ENCODE measurements at regions not wholly inside any gene's neighbourhood (a gene's known extent, or its start where the extent isn't known, plus 50 kb on each side); places are given as distances from the start of the nearest gene placed in this dataset.

- Histone ChIP-seq H3K9ac (ENCODE audit: low read length) (no peak overlapping the region), H3K27ac (ENCODE audit: low read depth, low read length) (no peak overlapping the region), H3K9me3 (ENCODE audit: control insufficient read depth, insufficient read depth, low read depth, low read length) (peaks cover 5% of the 10 kb centered on the region; the same call in 1 of the 2 replicates), H3K4me3 (ENCODE audit: low read depth, low read length) (no peak overlapping the region), H3K27me3 (ENCODE audit: control insufficient read depth, insufficient read depth, low read length) (no peaks in the 10 kb centered on the region), H3K4me1 (ENCODE audit: control insufficient read depth, insufficient read depth, low read length) (peaks cover 13% of the 10 kb centered on the region; the same call in 1 of the 2 replicates), H3K36me3 (ENCODE audit: control insufficient read depth, insufficient read depth, low read length) (no peaks in the 10 kb centered on the region)
Measured at GRCh38 chr6:33863723-33864440, 60.1 kb upstream of the MLN start.

- Histone ChIP-seq H3K9me3 (ENCODE audit: control insufficient read depth, insufficient read depth, low read depth, low read length) (peaks cover 5% of the 10 kb centered on the region; the same call in 1 of the 2 replicates), H3K27me3 (ENCODE audit: control insufficient read depth, insufficient read depth, low read length) (no peaks in the 10 kb centered on the region), H3K4me3 (ENCODE audit: low read depth, low read length) (no peak overlapping the region), H3K4me1 (ENCODE audit: control insufficient read depth, insufficient read depth, low read length) (peaks cover 16% of the 10 kb centered on the region; the same call in 1 of the 2 replicates), H3K36me3 (ENCODE audit: control insufficient read depth, insufficient read depth, low read length) (no peaks in the 10 kb centered on the region), H3K9ac (ENCODE audit: low read length) (no peak overlapping the region), H3K27ac (ENCODE audit: low read depth, low read length) (no peak overlapping the region)
Measured at GRCh38 chr6:33863084-33863483, 59.3 kb upstream of the MLN start.

GRCh38 chr6:33862536-33862935, 58.7 kb upstream of the MLN start:
- Histone ChIP-seq H3K27me3 (ENCODE audit: control insufficient read depth, insufficient read depth, low read length) (no peaks in the 10 kb centered on the region), H3K9me3 (ENCODE audit: control insufficient read depth, insufficient read depth, low read depth, low read length) (peaks cover 5% of the 10 kb centered on the region; the same call in 1 of the 2 replicates), H3K9ac (ENCODE audit: low read length) (no peak overlapping the region), H3K36me3 (ENCODE audit: control insufficient read depth, insufficient read depth, low read length) (no peaks in the 10 kb centered on the region), H3K4me1 (ENCODE audit: control insufficient read depth, insufficient read depth, low read length) (peaks cover 16% of the 10 kb centered on the region; the same call in 1 of the 2 replicates), H3K27ac (ENCODE audit: low read depth, low read length) (no peak overlapping the region), H3K4me3 (ENCODE audit: low read depth, low read length) (no peak overlapping the region)

GRCh38 chr6:33861722-33862121, 57.9 kb upstream of the MLN start:
- Histone ChIP-seq H3K9ac (ENCODE audit: low read length) (no peak overlapping the region), H3K4me1 (ENCODE audit: control insufficient read depth, insufficient read depth, low read length) (peaks cover 16% of the 10 kb centered on the region; the same call in 1 of the 2 replicates), H3K27me3 (ENCODE audit: control insufficient read depth, insufficient read depth, low read length) (no peaks in the 10 kb centered on the region), H3K36me3 (ENCODE audit: control insufficient read depth, insufficient read depth, low read length) (no peaks in the 10 kb centered on the region), H3K4me3 (ENCODE audit: low read depth, low read length) (no peak overlapping the region), H3K27ac (ENCODE audit: low read depth, low read length) (no peak overlapping the region), H3K9me3 (ENCODE audit: control insufficient read depth, insufficient read depth, low read depth, low read length) (peaks cover 5% of the 10 kb centered on the region; the same call in 1 of the 2 replicates)

GRCh38 chr6:33860706-33861474, 57.1 kb upstream of the MLN start:
- Histone ChIP-seq H3K27me3 (ENCODE audit: control insufficient read depth, insufficient read depth, low read length) (no peaks in the 10 kb centered on the region; the same call in 1 of the 2 replicates), H3K9me3 (ENCODE audit: control insufficient read depth, insufficient read depth, low read depth, low read length) (peaks cover 3% of the 10 kb centered on the region; the same call in 1 of the 2 replicates), H3K36me3 (ENCODE audit: control insufficient read depth, insufficient read depth, low read length) (no peaks in the 10 kb centered on the region), H3K4me1 (ENCODE audit: control insufficient read depth, insufficient read depth, low read length) (peaks cover 16% of the 10 kb centered on the region; the same call in 1 of the 2 replicates), H3K4me3 (ENCODE audit: low read depth, low read length) (no peak overlapping the region), H3K27ac (ENCODE audit: low read depth, low read length) (no peak overlapping the region), H3K9ac (ENCODE audit: low read length) (no peak overlapping the region)

- H3K4me1 ChIP-seq (ENCODE audit: control insufficient read depth, insufficient read depth, low read length), result peaks cover 16% of the 10 kb centered on the region; the same call in 1 of the 2 replicates
- H3K9ac ChIP-seq (ENCODE audit: low read length), result no peak overlapping the region
- H3K4me3 ChIP-seq (ENCODE audit: low read depth, low read length), result no peak overlapping the region
- H3K27ac ChIP-seq (ENCODE audit: low read depth, low read length), result no peak overlapping the region
- H3K36me3 ChIP-seq (ENCODE audit: control insufficient read depth, insufficient read depth, low read length), result no peaks in the 10 kb centered on the region
- no peaks in the 10 kb centered on the region; the same call in 1 of the 2 replicates for H3K27me3 ChIP-seq (ENCODE audit: control insufficient read depth, insufficient read depth, low read length)
- no peaks in the 10 kb centered on the region for H3K9me3 ChIP-seq (ENCODE audit: control insufficient read depth, insufficient read depth, low read depth, low read length)
Measured at GRCh38 chr6:33860006-33860405, 56.2 kb upstream of the MLN start.

- Histone ChIP-seq H3K9me3 (ENCODE audit: control insufficient read depth, insufficient read depth, low read depth, low read length) (no peaks in the 10 kb centered on the region), H3K36me3 (ENCODE audit: control insufficient read depth, insufficient read depth, low read length) (no peaks in the 10 kb centered on the region), H3K9ac (ENCODE audit: low read length) (no peak overlapping the region), H3K4me3 (ENCODE audit: low read depth, low read length) (no peak overlapping the region), H3K27me3 (ENCODE audit: control insufficient read depth, insufficient read depth, low read length) (no peaks in the 10 kb centered on the region; the same call in 1 of the 2 replicates), H3K27ac (ENCODE audit: low read depth, low read length) (no peak overlapping the region), H3K4me1 (ENCODE audit: control insufficient read depth, insufficient read depth, low read length) (peaks cover 19% of the 10 kb centered on the region; the same call in 1 of the 2 replicates)
Measured at GRCh38 chr6:33858804-33859505, 55.2 kb upstream of the MLN start.

- no peaks in the 10 kb centered on the region for H3K36me3 ChIP-seq (ENCODE audit: control insufficient read depth, insufficient read depth, low read length)
- no peaks in the 10 kb centered on the region for H3K9me3 ChIP-seq (ENCODE audit: control insufficient read depth, insufficient read depth, low read depth, low read length)
- no peaks in the 10 kb centered on the region; the same call in 1 of the 2 replicates for H3K27me3 ChIP-seq (ENCODE audit: control insufficient read depth, insufficient read depth, low read length)
- H3K9ac ChIP-seq (ENCODE audit: low read length), result no peak overlapping the region
- H3K27ac ChIP-seq (ENCODE audit: low read depth, low read length), result no peak overlapping the region
- H3K4me1 ChIP-seq (ENCODE audit: control insufficient read depth, insufficient read depth, low read length), result peaks cover 19% of the 10 kb centered on the region; the same call in 1 of the 2 replicates
- no peak overlapping the region for H3K4me3 ChIP-seq (ENCODE audit: low read depth, low read length)
Measured at GRCh38 chr6:33857932-33858475, 54.2 kb upstream of the MLN start.

GRCh38 chr6:33857093-33857931, 53.5 kb upstream of the MLN start:
- Histone ChIP-seq H3K4me1 (ENCODE audit: control insufficient read depth, insufficient read depth, low read length) (peaks cover 20% of the 10 kb centered on the region; the same call in 1 of the 2 replicates), H3K36me3 (ENCODE audit: control insufficient read depth, insufficient read depth, low read length) (no peaks in the 10 kb centered on the region), H3K9ac (ENCODE audit: low read length) (no peak overlapping the region), H3K27me3 (ENCODE audit: control insufficient read depth, insufficient read depth, low read length) (no peaks in the 10 kb centered on the region; the same call in 1 of the 2 replicates), H3K9me3 (ENCODE audit: control insufficient read depth, insufficient read depth, low read depth, low read length) (no peaks in the 10 kb centered on the region), H3K4me3 (ENCODE audit: low read depth, low read length) (no peak overlapping the region), H3K27ac (ENCODE audit: low read depth, low read length) (no peak overlapping the region)

GRCh38 chr6:33856655-33857054, 52.9 kb upstream of the MLN start:
- Histone ChIP-seq H3K4me3 (ENCODE audit: low read depth, low read length) (no peak overlapping the region), H3K4me1 (ENCODE audit: control insufficient read depth, insufficient read depth, low read length) (peaks cover 25% of the 10 kb centered on the region; the same call in 1 of the 2 replicates), H3K9ac (ENCODE audit: low read length) (no peak overlapping the region), H3K9me3 (ENCODE audit: control insufficient read depth, insufficient read depth, low read depth, low read length) (no peaks in the 10 kb centered on the region), H3K27ac (ENCODE audit: low read depth, low read length) (no peak overlapping the region), H3K27me3 (ENCODE audit: control insufficient read depth, insufficient read depth, low read length) (no peaks in the 10 kb centered on the region; the same call in 1 of the 2 replicates), H3K36me3 (ENCODE audit: control insufficient read depth, insufficient read depth, low read length) (no peaks in the 10 kb centered on the region)

Measured in HUES6 (cell line).